ENCODE measurements at regions not wholly inside any gene's neighbourhood (a gene's known extent, or its start where the extent isn't known, plus 50 kb on each side); places are given as distances from the start of the nearest gene placed in this dataset.

DNA sequence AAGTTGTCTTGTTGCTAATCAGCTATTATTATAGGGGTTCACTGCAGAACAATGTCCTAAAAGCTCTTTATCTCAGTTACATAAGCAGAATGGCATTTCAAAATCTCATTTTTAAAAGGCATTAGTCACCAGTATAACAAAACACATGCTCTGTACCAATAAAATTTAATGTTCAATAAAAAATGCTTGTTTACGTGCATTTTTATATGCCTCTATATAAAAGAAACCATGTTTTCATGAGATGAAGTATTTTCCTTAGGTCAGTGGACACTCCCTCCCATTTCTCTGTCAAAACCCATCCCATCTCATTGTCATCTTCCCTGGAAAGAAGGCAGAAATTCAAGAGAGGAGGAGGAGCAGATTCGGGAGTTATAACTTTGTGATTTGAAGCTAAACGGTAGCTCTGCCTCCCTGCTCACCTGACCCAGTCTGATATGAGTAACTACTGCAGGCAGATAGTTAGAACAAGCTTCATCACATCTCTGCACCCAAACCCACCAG lies 231.9 kb upstream of the SIX2 start:
- TF ChIP-seq, protein P1, sequence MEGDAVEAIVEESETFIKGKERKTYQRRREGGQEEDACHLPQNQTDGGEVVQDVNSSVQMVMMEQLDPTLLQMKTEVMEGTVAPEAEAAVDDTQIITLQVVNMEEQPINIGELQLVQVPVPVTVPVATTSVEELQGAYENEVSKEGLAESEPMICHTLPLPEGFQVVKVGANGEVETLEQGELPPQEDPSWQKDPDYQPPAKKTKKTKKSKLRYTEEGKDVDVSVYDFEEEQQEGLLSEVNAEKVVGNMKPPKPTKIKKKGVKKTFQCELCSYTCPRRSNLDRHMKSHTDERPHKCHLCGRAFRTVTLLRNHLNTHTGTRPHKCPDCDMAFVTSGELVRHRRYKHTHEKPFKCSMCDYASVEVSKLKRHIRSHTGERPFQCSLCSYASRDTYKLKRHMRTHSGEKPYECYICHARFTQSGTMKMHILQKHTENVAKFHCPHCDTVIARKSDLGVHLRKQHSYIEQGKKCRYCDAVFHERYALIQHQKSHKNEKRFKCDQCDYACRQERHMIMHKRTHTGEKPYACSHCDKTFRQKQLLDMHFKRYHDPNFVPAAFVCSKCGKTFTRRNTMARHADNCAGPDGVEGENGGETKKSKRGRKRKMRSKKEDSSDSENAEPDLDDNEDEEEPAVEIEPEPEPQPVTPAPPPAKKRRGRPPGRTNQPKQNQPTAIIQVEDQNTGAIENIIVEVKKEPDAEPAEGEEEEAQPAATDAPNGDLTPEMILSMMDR (IDR thresholded peaks at IDR 0.05): no peak
- TF ChIP-seq POLR2A (IDR thresholded peaks at IDR 0.05): no peak

Data from heart left ventricle (tissue), 13 donors.